Fibroblast of villous mesenchyme (primary cell): ENCODE measurements at regions not wholly inside any gene's neighbourhood (a gene's known extent, or its start where the extent isn't known, plus 50 kb on each side); places are given as distances from the start of the nearest gene placed in this dataset.

Source experiments
- DNase-seq: peaks from one replicate; pipeline ENCODE4 v3.0.0-alpha.2; 2010; ENCODE audit warnings: low read depth
- H3K4me3 ChIP-seq: 2 replicates; pipeline ENCODE4 v1.5.1; 2011; ENCODE audit warnings: low read depth, mild to moderate bottlenecking, low read length
- CTCF ChIP-seq: IDR thresholded peaks from 2 replicates; pipeline ENCODE4 v1.5.1; 2012; ENCODE audit warnings: low read depth, mild to moderate bottlenecking, low read length; ENCODE audit not compliant: insufficient read depth

- DNase-seq: no peak
- no peak for TF ChIP-seq CTCF
- H3K4me3 ChIP-seq: no peak overlapping the region
Observed at GRCh38 chrX:925094-925493, 287.4 kb downstream of the CRLF2 start.

GRCh38 chrX:924017-924416 is 288.4 kb downstream of the CRLF2 start:
- H3K4me3 ChIP-seq: no peak overlapping the region
- no peak for DNase-seq
- no peak for TF ChIP-seq CTCF

- no peak for DNase-seq
- H3K4me3 ChIP-seq: no peak overlapping the region
- TF ChIP-seq CTCF: no peak
Observed at GRCh38 chrX:920234-920799, 289.7 kb downstream of the SHOX start.

- TF ChIP-seq CTCF: no peak
- no peak for DNase-seq
- no peak overlapping the region for H3K4me3 ChIP-seq
Observed at GRCh38 chrX:916230-916599, 285.6 kb downstream of the SHOX start.

GRCh38 chrX:915427-916229 is 285.0 kb downstream of the SHOX start:
- H3K4me3 ChIP-seq: no peak overlapping the region
- DNase-seq: no peak
- TF ChIP-seq CTCF: no peak

- H3K4me3 ChIP-seq: no peak overlapping the region
- TF ChIP-seq CTCF: no peak
- no peak for DNase-seq
Observed at GRCh38 chrX:914206-914605, 283.6 kb downstream of the SHOX start.
